NCI-H2196 (cell line): ENCODE measurements at regions not wholly inside any gene's neighbourhood (a gene's known extent, or its start where the extent isn't known, plus 50 kb on each side); places are given as distances from the start of the nearest gene placed in this dataset.
"Not testable (repeated sequence)": the region's sequence is repeated elsewhere in the genome, so short reads cannot be mapped to it uniquely, and the experiment has no call there.

Experiments
- DNase-seq: peaks from one replicate; lab custom pipeline; 2025; ENCODE audit not compliant: unreplicated experiment; lab: John Stamatoyannopoulos, UW

GRCh38 chr3:10623578-10624275 is 118.3 kb upstream of the ATP2B2 start:
- DNase-seq: no peak

GRCh38 chr3:10625323-10625722 is 119.9 kb upstream of the ATP2B2 start:
- DNase-seq: no peak

GRCh38 chr3:10627884-10628572 is 122.6 kb upstream of the ATP2B2 start:
- DNase-seq: no peak

- no peak for DNase-seq
These were observed 123.7 kb upstream of the ATP2B2 start for GRCh38 chr3:10628891-10629670.

- no peak for DNase-seq
These were observed 124.3 kb upstream of the ATP2B2 start for GRCh38 chr3:10629671-10630040.

DNA sequence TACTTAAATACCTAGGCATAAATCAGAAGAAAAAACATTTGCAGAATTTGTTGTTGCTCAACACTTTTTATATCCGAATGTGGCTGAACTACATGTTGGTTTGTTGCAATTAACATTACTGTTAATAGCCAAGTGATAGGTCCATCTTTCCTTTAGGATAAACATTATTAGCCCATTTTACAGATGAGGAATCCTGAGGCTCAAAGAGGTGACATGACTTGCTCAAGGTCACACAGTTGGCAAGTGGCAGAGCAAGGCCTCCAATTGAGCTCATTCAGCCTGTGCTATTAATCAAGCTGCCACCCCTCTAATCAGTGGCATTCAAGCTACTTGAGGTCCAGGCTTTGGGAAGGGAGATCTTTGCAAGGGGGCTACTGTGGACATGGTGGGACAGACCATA is 125.8 kb upstream of the ATP2B2 start:
- DNase-seq: no peak

DNA sequence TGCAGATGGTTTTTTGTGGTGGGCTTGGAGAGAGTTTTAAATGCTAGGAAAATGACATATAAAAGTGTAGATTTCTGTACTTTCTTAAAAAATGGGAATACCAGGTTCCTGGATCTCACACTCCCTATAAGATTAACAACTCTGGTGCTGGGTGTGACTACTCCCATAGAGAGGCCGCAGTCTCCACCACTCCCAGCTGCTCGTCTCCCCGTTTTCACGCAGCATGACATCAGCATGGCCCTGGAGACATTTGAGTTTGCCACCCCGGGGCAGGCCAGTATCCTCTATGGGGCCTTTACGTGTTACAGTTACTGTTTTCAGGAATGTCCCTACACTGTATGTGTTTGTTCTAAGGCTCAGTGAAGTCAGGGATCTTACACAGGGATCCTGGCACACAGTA is 126.7 kb upstream of the ATP2B2 start:
- DNase-seq: no peak

GRCh38 chr3:10632741-10633140 is 127.4 kb upstream of the ATP2B2 start:
- no peak for DNase-seq

DNA sequence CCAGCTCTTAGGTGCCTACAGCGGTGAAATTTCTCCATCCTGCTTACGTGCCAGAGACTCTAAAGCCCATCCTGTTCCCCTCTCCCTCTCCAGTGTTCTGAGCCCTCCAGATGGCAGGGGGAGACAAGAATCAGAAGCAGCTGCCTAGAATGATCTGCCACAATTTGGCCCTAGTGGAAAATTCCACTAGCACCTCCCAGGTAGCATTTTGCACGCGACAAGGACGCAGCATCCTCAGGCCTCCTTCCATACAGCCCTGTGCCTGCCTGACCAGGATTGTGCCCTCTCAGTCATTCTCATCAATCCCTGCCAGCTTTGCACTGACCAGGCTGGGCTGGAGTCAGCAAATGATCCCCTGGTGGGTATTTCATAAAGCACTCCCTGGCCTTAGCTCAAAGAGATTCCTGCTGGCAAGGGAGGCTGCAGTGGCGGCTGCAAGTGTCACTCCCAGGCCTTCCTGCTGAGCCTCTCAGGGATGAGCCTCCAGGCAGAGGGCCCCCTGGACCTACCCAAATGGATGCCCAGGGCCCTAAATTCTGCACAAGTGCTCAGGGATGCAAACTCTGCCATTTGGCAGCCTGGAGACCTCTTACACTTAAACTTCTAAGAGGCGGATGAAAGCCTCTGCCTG is 130.2 kb upstream of the ATP2B2 start:
- DNase-seq: no peak

DNA sequence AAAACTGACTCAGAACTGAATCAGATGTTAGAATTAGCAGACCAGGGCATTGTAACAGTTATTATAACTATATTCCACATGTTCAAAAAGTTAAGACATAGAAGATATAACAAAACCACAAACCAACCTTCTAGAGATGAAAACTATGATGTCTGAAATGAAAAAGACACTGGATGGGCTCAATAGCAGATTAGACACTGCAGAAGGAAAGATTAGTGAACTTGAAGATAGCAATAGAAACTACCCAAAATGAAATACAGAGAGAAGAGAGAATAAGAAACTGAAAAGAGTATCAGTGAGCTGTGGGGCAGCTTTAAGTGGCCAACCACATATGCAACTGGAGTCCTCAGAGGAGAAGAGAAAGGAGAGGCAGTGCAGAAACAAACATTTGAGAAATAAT is 132.0 kb upstream of the ATP2B2 start:
- DNase-seq: no peak

GRCh38 chr3:10638466-10638865 is 133.1 kb upstream of the ATP2B2 start:
- DNase-seq: no peak

DNA sequence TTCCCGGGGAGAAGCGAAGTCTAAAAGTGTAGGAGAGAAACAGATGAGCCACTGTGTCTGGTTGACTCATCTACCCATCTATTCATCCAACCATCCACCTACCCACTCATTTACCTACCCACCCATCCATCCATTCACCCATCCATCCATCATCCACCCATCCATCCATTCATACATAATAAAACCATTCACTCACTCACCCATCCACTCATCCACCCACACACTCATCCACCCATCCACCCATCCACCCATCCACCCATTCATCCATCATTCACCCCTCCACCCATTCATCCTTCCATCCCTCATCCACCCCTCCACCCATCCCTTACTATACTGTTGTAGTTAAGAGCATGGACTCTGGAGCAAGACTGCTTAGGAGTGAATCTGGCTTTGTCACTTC is 136.4 kb upstream of the ATP2B2 start:
- DNase-seq: no peak

GRCh38 chr3:10644189-10644588 is 138.8 kb upstream of the ATP2B2 start:
- DNase-seq: no peak

DNA sequence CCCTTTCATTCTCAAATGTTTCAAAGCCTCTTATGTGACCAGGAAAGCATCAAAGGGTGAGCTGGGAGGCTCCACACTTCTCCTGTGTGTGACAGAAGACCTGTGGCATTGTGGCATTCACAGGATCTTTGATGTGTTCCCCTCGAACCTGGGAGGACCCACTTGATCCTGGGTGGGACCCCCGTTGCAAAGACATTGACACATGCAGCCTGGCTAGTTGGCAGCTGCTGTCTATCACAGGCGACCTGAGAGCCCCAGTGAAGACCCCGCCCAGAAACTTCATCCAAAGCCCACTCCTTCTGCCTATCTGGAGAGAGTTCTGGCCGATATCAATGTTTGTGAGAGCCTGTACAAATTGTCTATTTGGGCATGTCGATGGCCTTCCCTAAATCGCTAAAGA is 140.4 kb upstream of the ATP2B2 start:
- DNase-seq: no peak

DNA sequence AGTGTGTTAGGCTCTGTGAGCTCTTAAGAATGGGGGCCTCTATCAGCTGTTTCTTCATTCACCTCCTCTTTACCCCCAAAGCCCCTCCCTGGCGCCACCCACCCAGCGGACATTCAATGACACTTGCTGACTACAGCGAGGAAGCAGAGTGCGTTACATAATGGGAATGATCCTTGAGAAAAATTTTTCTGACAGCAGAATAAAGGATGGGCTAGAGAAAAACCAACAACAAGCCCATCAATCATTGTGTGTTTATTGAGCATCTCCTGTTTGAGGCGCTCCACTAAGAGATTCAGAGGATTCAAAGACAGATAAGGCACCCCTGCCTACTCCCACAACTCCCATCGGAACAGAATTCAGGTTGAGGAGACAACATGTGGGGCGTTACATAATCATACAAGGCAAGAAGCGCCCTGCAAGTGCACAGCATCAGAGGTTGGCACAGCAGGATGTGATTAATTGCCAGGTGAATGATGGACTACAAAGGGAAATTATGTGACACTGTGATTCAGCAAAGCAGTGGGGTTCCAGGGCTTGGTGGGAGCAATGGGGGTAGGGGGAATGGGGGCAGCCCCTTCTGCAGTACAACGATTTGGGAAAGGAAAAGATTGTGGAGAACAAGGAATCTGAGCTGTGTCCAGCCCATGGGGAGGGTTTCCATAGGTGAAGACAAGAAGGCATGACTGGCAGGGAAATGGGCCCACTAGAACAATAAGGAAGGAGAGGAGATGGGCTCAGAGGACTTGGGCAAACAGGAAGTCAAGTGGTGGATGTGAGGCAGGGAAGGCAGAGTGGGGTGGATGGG is 141.3 kb upstream of the ATP2B2 start:
- DNase-seq: no peak

DNA sequence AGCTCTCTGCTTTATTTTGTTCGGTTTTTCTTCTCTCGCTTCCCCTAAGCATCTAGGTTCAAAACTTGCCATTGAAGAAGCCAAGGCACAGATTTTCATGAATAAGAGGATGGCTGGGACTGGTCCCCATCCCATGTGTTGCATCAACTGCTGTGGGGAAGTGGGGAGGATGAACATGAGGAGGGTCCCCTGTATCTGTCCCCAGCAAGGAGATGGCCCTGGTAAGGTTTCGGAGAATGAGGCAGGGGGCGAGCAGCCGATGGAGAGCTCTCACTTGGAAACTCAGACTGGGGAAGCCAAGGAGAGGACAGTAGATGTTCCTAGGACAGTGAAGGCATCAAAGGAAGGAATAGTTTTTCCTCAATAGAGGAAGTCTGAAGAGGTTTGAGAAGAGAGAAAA is 142.0 kb upstream of the ATP2B2 start:
- no peak for DNase-seq

DNA sequence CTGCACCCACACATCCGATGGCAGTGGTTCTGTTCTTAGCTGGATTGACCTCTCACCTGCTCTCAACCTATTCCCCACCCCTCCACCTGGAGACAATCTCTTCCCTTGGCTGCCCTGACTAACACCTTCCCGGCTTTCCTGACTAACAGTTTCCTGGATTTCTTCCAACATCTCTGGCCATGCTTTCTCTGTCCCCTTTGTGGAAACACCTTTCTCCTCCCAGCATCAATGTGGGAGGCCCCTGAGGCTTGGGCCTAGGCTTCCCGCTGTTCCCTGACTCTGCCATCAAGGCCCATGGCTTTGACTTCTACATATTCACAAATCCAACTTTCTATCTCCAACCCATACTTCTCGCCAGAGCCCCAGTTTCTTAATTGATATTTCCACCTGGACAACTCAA is 142.8 kb upstream of the ATP2B2 start:
- DNase-seq: no peak

DNA sequence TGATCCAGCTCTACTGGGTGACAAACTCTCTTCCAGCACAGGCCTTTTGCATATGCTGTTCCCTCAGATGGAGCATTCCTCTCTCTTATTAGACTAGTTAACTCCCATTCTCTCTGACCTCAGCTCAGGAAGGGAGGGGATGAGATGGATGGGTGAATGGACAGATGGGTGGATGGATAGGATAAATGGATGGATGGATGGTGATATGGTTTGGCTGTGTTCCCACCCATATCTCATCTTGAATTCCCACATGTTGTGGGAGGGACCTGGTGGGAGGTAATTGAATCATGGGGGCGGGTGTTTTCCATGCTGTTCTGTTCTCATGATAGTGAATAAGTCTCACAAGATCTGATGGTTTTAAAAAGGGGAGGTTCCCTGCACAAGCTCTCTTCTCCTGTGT is 144.1 kb upstream of the ATP2B2 start:
- DNase-seq: not testable (repeated sequence)

DNA sequence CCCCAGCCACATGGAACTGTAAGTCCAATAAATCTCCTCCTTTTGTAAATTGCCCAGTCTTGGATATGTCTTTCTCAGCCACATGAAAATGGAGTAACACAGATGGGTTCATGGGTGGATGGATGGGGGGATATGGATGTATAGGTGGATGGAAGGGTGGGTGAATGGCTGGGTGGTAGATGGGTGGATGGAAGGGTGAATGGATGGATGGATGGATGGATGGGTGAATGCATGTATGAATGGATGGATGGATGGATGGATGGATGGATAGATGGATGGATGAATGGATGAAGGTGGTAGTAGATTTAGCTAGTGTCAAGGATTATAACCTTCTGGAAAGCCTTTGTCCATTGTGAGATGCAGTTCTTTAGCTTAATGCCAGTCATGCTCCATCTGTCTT is 146.1 kb upstream of the ATP2B2 start:
- DNase-seq: no peak

DNA sequence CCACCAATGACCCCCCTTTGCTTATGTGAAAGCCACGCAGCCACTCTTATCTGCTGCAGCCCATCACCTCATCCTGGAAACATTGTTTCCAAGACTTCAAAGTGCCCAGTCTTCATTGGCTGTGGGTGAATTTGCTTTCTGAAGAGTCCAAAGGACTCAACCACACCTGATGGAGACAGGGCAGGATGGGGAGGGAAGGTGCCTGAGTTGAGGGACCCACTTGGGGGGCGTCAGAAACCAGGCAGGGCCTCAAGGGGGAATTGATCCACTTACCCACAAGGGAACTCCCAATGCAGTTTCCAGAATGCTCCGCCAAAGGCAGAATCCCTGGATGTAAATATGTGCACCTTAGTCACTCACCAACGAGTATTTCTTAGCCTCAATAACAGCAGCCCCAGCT is 147.9 kb upstream of the ATP2B2 start:
- DNase-seq: no peak
